ENCODE measurements at regions not wholly inside any gene's neighbourhood (a gene's known extent, or its start where the extent isn't known, plus 50 kb on each side); places are given as distances from the start of the nearest gene placed in this dataset.
"Not testable (repeated sequence)": the region's sequence is repeated elsewhere in the genome, so short reads cannot be mapped to it uniquely, and the experiment has no call there.

GRCh38 chr1:221604390-221604789 lies 137.5 kb downstream of the DUSP10 start:
- not testable (repeated sequence) for TF ChIP-seq CTCF (optimal IDR thresholded peaks at IDR 0.05 in 1 of 3, IDR thresholded peaks at IDR 0.05 in 1 of 3, conservative IDR thresholded peaks at IDR 0.05 in 1 of 3; ENCODE audit: extremely low read depth in 1 of 3, insufficient read depth in 2 of 3, low read length in 3 of 3); EZH2 (IDR thresholded peaks at IDR 0.05; ENCODE audit: low read length)
